CD8-positive, alpha-beta memory T cell (primary cell): ENCODE measurements at regions not wholly inside any gene's neighbourhood (a gene's known extent, or its start where the extent isn't known, plus 50 kb on each side); places are given as distances from the start of the nearest gene placed in this dataset.

ENCODE experiments used
- CTCF ChIA-PET: fragments of 350-600 bp; sonication (Branson Sonifier 250); formaldehyde crosslinking; loops from one replicate; lab custom pipeline; 2021; ENCODE audit warnings: antibody characterized with exemption; lab: Charles Lee
- POLR2A ChIA-PET: fragments of 350-600 bp; sonication (Branson Sonifier 250); formaldehyde crosslinking; loops from one replicate; lab custom pipeline; 2021; ENCODE audit warnings: antibody characterized with exemption; lab: Charles Lee
- DNase-seq, 5 donors: peaks; one replicate each; pipeline versions ENCODE4 v3.0.0 to v3.0.0-alpha.2; 2020 to 2022; ENCODE audit warnings: mixed read lengths in 1 of 5
- H3K27ac ChIP-seq: one replicate; pipeline ENCODE4 v1.7.0; 2013; ENCODE audit warnings: low read depth, mild to moderate bottlenecking, low read length, moderate library complexity
- H3K27me3 ChIP-seq: 2 replicates; pipeline ENCODE4 v1.7.0; 2013; ENCODE audit warnings: low read length, mild to moderate bottlenecking; ENCODE audit not compliant: insufficient read depth, poor library complexity, severe bottlenecking
- H3K36me3 ChIP-seq: 2 replicates; pipeline ENCODE4 v1.7.0; 2013; ENCODE audit warnings: mild to moderate bottlenecking, low read length, moderate library complexity; ENCODE audit not compliant: insufficient read depth
- H3K4me1 ChIP-seq: 2 replicates; pipeline ENCODE4 v1.7.0; 2013; ENCODE audit warnings: mild to moderate bottlenecking, low read length, moderate library complexity; ENCODE audit not compliant: insufficient read depth
- H3K4me3 ChIP-seq: 2 replicates; pipeline ENCODE4 v1.7.0; 2013; ENCODE audit warnings: mild to moderate bottlenecking, low read length
- H3K9me3 ChIP-seq: 2 replicates; pipeline ENCODE4 v1.7.0; 2013; ENCODE audit warnings: mild to moderate bottlenecking, low read length
- H3K27ac Mint-ChIP-seq, 8 donors: one replicate each; pipeline ENCODE4 v1.8.0; 2020 to 2021; ENCODE audit warnings: mixed read lengths in 8 of 8, mild to moderate bottlenecking in 6 of 8, inconsistent platforms in 3 of 8, moderate library complexity in 3 of 8
- H3K27me3 Mint-ChIP-seq, 2 donors: one replicate each; pipeline ENCODE4 v1.8.0; 2020 to 2021; ENCODE audit warnings: mixed read lengths in 2 of 2, mild to moderate bottlenecking in 1 of 2, moderate library complexity in 1 of 2
- H3K36me3 Mint-ChIP-seq, 3 donors: one replicate each; pipeline ENCODE4 v1.8.0; 2020 to 2021; ENCODE audit warnings: mixed read lengths in 3 of 3, inconsistent platforms in 1 of 3, mild to moderate bottlenecking in 1 of 3
- H3K4me1 Mint-ChIP-seq, 3 donors: one replicate each; pipeline ENCODE4 v1.8.0; 2020 to 2021; ENCODE audit warnings: mixed read lengths in 3 of 3, inconsistent platforms in 1 of 3, mild to moderate bottlenecking in 1 of 3
- H3K4me3 Mint-ChIP-seq, 7 donors: one replicate each; pipeline ENCODE4 v1.8.0; 2020 to 2021; ENCODE audit warnings: mixed read lengths in 7 of 7, mild to moderate bottlenecking in 6 of 7, moderate library complexity in 4 of 7, inconsistent platforms in 2 of 7
- H3K9me3 Mint-ChIP-seq, 5 donors: one replicate each; pipeline ENCODE4 v1.8.0; 2020 to 2022; ENCODE audit warnings: mixed read lengths in 5 of 5, mild to moderate bottlenecking in 3 of 5, moderate library complexity in 2 of 5, inconsistent platforms in 1 of 5

DNA sequence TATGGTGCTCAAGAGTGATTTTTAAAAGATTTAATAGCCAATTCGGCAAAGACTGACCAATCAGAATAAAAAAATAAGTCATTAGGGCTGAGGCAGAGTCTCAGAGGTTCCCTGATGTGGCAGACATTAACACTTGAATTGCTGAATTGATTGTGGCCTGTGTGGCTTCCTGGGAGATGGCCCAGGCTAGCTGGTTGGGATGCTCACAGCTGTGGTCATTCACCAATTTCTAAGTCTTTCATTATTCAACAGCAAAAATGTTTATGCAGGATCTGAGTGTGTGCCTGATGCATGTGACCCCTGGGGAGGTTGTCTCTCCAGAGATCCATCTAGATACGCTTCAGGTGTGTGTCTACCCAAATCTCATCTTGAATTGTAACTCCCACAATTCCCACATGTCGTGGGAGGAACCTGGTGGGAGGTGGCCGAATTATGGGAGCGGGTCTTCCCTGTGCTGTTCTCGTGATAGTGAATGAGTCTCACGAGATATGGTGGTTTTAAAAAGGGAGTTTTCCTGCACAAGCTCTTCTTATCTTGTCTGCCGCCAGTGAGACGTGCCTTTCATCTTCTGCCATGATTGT is 632.6 kb upstream of the SEMA6A start:
- Histone ChIP-seq H3K27me3 (no peaks in the 10 kb centered on the region), H3K9me3 (no peaks in the 10 kb centered on the region), H3K36me3 (no peaks in the 10 kb centered on the region), H3K27ac (no peak overlapping the region), H3K4me3 (no peak overlapping the region), H3K4me1 (no peaks in the 10 kb centered on the region)
- H3K4me1 Mint-ChIP-seq: no peaks in the 10 kb centered on the region
- H3K27ac Mint-ChIP-seq: no peak overlapping the region
- no peaks in the 10 kb centered on the region for H3K36me3 Mint-ChIP-seq
- DNase-seq: no peak
- ChIA-PET CTCF (no interaction called here), POLR2A (no interaction called here)
- H3K27me3 Mint-ChIP-seq: no peaks in the 10 kb centered on the region
- H3K4me3 Mint-ChIP-seq: no peak overlapping the region
- peaks cover 0 to 18% (median 13%) of the 10 kb centered on the region in 5 donors for H3K9me3 Mint-ChIP-seq

DNA sequence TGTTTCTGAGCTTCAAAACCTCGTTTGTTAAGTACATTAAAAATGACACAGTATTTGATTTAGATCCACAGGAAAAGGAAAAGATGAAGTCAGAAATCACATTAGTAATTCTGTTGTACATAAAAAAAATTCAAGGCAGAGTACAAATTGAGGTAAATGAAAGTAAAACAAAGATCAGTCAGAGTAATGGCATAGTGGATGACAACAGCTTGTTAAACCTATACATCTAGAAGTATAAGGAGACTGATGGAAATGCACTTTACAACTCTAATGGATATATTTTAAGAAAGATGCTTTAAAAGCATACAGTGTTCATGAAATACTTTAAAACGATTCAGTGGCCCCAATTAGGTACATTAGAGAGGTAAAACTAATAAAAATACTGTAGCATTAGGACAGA is 631.3 kb upstream of the SEMA6A start:
- H3K9me3 Mint-ChIP-seq: peaks cover 0 to 15% (median 8%) of the 10 kb centered on the region in 5 donors
- peaks cover 0 to 2% of the 10 kb centered on the region in 2 donors for H3K27me3 Mint-ChIP-seq
- POLR2A ChIA-PET: no interaction called here
- no peak overlapping the region for H3K27ac Mint-ChIP-seq
- H3K36me3 Mint-ChIP-seq: no peaks in the 10 kb centered on the region
- Histone ChIP-seq H3K4me1 (no peaks in the 10 kb centered on the region), H3K9me3 (no peaks in the 10 kb centered on the region), H3K4me3 (no peak overlapping the region), H3K36me3 (no peaks in the 10 kb centered on the region), H3K27me3 (no peaks in the 10 kb centered on the region), H3K27ac (no peak overlapping the region)
- H3K4me3 Mint-ChIP-seq: no peak overlapping the region
- H3K4me1 Mint-ChIP-seq: no peaks in the 10 kb centered on the region
- DNase-seq: no peak
- CTCF ChIA-PET: no interaction called here

DNA sequence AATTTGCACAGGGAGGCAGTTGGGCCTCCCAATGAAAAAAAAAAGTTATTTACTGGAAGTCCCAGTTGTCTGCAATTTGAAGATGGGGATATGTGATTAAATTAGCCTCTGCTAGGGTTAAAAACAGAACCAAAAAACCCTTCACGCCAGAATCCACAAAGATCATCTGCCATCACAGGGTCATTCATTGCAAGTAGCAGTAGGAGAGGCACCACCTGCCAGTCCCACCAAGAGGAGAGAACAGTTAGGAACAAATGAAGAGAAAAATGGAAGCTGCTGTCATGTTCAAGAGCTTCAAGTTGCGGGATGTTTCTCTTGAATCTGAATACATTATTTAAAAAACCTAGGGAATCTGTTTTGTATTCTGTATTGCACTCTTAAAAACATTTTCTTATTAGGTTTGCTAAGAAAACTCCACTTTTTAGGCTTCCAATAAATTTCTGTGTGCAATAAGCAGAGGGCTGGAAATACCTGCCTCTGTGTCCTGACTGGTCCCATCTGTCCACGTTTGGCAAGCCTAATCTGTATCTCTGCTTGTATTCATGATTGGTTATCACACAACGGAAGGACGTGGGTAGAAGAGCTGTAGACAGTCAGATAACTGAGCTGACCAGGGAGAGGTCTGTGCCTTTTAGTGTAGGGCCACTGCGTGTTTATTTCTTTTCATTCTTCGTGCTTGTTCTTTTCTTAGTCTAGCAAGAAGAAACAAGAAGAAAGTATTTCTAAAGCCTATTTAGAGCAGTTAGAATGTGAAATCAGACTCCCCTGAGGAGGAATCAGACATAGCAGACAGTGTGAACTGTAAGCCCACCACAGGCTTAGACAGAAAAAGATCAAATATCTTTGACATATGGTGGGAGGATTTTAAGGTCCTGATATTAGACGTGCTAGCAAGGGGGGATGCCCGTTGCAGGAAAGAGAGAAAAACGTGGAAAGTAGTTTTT is 630.6 kb upstream of the SEMA6A start:
- DNase-seq: no peak
- no peaks in the 10 kb centered on the region for H3K4me1 Mint-ChIP-seq
- peaks cover 0 to 10% (median 8%) of the 10 kb centered on the region in 5 donors for H3K9me3 Mint-ChIP-seq
- peaks cover 0 to 2% of the 10 kb centered on the region in 2 donors for H3K27me3 Mint-ChIP-seq
- H3K27ac ChIP-seq: no peak overlapping the region
- H3K4me3 ChIP-seq: no peak overlapping the region
- ChIA-PET POLR2A (no interaction called here), CTCF (no interaction called here)
- no peaks in the 10 kb centered on the region for H3K36me3 Mint-ChIP-seq
- no peak overlapping the region for H3K27ac Mint-ChIP-seq
- no peak overlapping the region for H3K4me3 Mint-ChIP-seq
- no peaks in the 10 kb centered on the region for H3K27me3 ChIP-seq
- no peaks in the 10 kb centered on the region for H3K9me3 ChIP-seq
- no peaks in the 10 kb centered on the region for H3K36me3 ChIP-seq
- no peaks in the 10 kb centered on the region for H3K4me1 ChIP-seq

DNA sequence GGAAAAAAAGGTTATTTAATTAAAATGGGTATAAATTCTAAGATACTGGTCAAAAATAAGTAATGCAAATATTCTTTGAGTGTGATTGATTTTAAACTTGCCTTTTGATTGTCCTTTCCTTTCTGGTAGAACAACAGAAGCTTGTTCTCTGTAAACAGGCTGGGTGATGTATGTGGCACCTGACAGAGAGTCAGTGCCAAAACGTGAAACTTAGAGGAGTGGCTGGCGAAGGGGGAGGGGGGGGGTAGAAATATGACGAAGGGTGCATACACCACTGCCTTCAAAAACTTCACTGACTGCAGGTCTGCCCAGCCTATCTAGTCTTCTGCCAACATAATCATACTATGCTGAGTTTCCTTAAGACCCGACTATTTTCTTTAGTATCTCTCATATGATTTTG is 629.8 kb upstream of the SEMA6A start:
- Mint-ChIP-seq H3K9me3 (peaks cover 0 to 9% (median 3%) of the 10 kb centered on the region in 5 donors), H3K27me3 (peaks cover 0 to 2% of the 10 kb centered on the region in 2 donors)
- CTCF ChIA-PET: no interaction called here

DNA sequence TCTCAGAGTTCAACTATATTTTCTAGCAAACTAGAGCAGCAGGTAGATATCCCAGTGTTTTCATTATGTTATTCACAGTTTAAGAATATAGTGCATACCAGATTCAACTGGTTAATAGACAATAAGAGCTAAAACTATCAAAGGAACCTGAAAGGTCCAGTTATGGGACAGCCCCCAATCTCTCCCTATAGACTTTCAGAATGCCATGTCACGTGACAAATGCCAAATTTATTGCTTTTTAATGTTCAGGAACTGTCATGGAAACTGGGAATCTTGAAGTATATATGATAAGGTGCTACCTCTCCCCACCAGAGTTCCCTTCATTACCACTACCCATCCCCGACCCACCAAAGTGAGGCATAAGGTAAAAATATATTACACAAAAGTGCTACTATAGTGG is 629.0 kb upstream of the SEMA6A start:
- DNase-seq: no peak
- CTCF ChIA-PET: no interaction called here
- H3K27me3 Mint-ChIP-seq: peaks cover 0 to 2% of the 10 kb centered on the region in 2 donors
- H3K4me3 ChIP-seq: no peak overlapping the region
- POLR2A ChIA-PET: no interaction called here
- no peaks in the 10 kb centered on the region for H3K27me3 ChIP-seq
- H3K36me3 ChIP-seq: no peaks in the 10 kb centered on the region
- no peak overlapping the region for H3K27ac Mint-ChIP-seq
- no peak overlapping the region for H3K27ac ChIP-seq
- no peak overlapping the region for H3K4me3 Mint-ChIP-seq
- no peaks in the 10 kb centered on the region for H3K4me1 ChIP-seq
- H3K36me3 Mint-ChIP-seq: no peaks in the 10 kb centered on the region
- H3K4me1 Mint-ChIP-seq: no peaks in the 10 kb centered on the region
- no peaks in the 10 kb centered on the region for H3K9me3 ChIP-seq
- peaks cover 0 to 9% (median 2%) of the 10 kb centered on the region in 5 donors for H3K9me3 Mint-ChIP-seq

More for the DNA sequence above, 629.8 kb upstream of the SEMA6A start:
- H3K4me3 ChIP-seq: no peak overlapping the region
- no peaks in the 10 kb centered on the region for H3K4me1 ChIP-seq
- H3K27ac Mint-ChIP-seq: no peak overlapping the region
- H3K36me3 Mint-ChIP-seq: no peaks in the 10 kb centered on the region
- no peaks in the 10 kb centered on the region for H3K27me3 ChIP-seq
- H3K4me1 Mint-ChIP-seq: no peaks in the 10 kb centered on the region
- DNase-seq: no peak
- H3K27ac ChIP-seq: no peak overlapping the region
- no peaks in the 10 kb centered on the region for H3K36me3 ChIP-seq
- POLR2A ChIA-PET: no interaction called here
- H3K4me3 Mint-ChIP-seq: no peak overlapping the region
- H3K9me3 ChIP-seq: no peaks in the 10 kb centered on the region

DNA sequence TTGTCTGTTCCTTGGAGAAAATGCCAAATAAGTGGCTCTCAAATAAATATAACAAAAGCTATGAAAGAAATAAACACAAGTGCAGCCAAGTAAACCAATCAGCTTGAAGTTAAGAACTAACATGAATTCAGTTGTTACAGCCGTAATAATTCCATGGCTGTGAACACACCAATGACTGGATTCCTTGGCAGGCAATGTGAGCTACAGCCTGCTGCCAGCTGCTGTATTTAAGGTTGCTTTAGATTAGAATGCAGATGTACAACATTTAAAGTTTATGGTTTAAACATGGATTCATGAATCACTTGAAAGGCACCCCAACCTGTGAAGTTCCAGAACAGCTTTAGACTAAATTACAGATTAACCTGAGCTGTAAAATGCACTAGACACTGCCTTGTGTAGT is 626.4 kb upstream of the SEMA6A start:
- ChIA-PET CTCF (no interaction called here), POLR2A (no interaction called here)
- no peak for DNase-seq
- Histone ChIP-seq H3K27me3 (no peaks in the 10 kb centered on the region), H3K36me3 (no peaks in the 10 kb centered on the region), H3K9me3 (no peaks in the 10 kb centered on the region), H3K4me1 (no peaks in the 10 kb centered on the region), H3K27ac (no peak overlapping the region), H3K4me3 (no peak overlapping the region)
- Mint-ChIP-seq H3K9me3 (peaks cover 0 to 9% (median 4%) of the 10 kb centered on the region in 5 donors), H3K4me1 (no peaks in the 10 kb centered on the region), H3K4me3 (no peak overlapping the region), H3K36me3 (no peaks in the 10 kb centered on the region), H3K27me3 (peaks cover 0 to 2% of the 10 kb centered on the region in 2 donors), H3K27ac (no peak overlapping the region)

DNA sequence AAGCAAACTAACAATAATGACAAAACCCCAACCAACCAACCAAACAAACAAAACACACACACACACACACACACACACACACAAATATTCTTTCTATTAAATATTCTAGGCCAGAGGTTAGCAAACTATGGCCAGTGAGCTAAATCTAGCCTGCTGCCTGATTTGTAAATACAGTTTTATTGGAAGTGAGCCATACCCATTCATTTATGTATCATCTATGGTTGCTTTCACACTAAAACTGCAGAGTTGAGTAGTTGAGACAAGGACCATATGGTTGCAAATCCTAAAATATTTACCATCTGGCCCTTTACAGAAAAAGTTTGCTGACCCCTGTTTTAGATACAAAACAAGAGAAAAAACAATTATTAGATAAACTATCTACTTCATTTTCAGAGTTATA is 620.5 kb upstream of the SEMA6A start:
- POLR2A ChIA-PET: no interaction called here
- H3K27me3 Mint-ChIP-seq: no peaks in the 10 kb centered on the region
- H3K27ac ChIP-seq: no peak overlapping the region
- DNase-seq: no peak
- H3K4me3 Mint-ChIP-seq: no peak overlapping the region
- no peaks in the 10 kb centered on the region for H3K9me3 ChIP-seq
- no peaks in the 10 kb centered on the region for H3K36me3 ChIP-seq
- no peak overlapping the region for H3K27ac Mint-ChIP-seq
- no peaks in the 10 kb centered on the region for H3K4me1 Mint-ChIP-seq
- no peak overlapping the region for H3K4me3 ChIP-seq
- no peaks in the 10 kb centered on the region for H3K4me1 ChIP-seq
- no peaks in the 10 kb centered on the region for H3K36me3 Mint-ChIP-seq
- H3K9me3 Mint-ChIP-seq: peaks cover 0 to 14% (median 4%) of the 10 kb centered on the region in 5 donors
- CTCF ChIA-PET: no interaction called here
- no peaks in the 10 kb centered on the region for H3K27me3 ChIP-seq

DNA sequence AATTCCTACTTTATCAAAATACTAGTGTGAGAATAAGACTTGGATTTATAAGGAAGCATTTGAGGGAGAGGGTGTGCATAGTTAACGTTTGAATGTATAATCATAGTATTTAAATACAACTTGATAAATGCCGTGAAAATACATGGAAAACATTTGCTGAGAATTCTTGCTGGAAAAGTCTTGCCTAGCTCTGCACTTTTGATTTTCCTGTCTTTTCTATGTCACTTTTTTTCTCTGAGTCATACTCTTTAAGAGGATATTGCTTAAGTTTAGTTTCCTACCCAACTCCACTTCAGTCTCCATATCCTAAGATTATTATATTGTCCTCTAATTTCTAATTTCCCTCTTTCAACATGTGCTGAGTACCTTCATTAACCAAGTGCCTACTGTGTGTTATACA is 616.6 kb upstream of the SEMA6A start:
- Mint-ChIP-seq H3K27me3 (no peaks in the 10 kb centered on the region), H3K36me3 (no peaks in the 10 kb centered on the region), H3K4me1 (no peaks in the 10 kb centered on the region), H3K27ac (no peak overlapping the region), H3K4me3 (no peak overlapping the region), H3K9me3 (peaks cover 0 to 6% (median 4%) of the 10 kb centered on the region in 5 donors)
- Histone ChIP-seq H3K4me3 (no peak overlapping the region), H3K27ac (no peak overlapping the region), H3K4me1 (no peaks in the 10 kb centered on the region), H3K27me3 (no peaks in the 10 kb centered on the region), H3K9me3 (no peaks in the 10 kb centered on the region), H3K36me3 (no peaks in the 10 kb centered on the region)
- no peak for DNase-seq
- CTCF ChIA-PET: no interaction called here
- POLR2A ChIA-PET: no interaction called here
